Fibroblast of lung (primary cell): ENCODE measurements at regions not wholly inside any gene's neighbourhood (a gene's known extent, or its start where the extent isn't known, plus 50 kb on each side); places are given as distances from the start of the nearest gene placed in this dataset.

Source experiments
- EZH2 ChIP-seq: IDR thresholded peaks from 2 replicates; pipeline ENCODE4 v1.5.1; 2012; ENCODE audit warnings: low read length, control low read depth, mild to moderate bottlenecking; ENCODE audit errors: missing control alignments
- TF ChIP-seq, protein P1 (sequence below), 2 donors: IDR thresholded peaks in 1 of 2; conservative IDR thresholded peaks in 1 of 2; 1 replicate in 1 of 2; 2 replicates in 1 of 2; pipeline ENCODE4 v1.5.1; 2011 to 2012; ENCODE audit warnings: low read length in 2 of 2, control low read depth in 1 of 2, inconsistent platforms in 1 of 2, low read depth in 1 of 2, mild to moderate bottlenecking in 1 of 2

GRCh38 chr2:19656011-19656410, 245.8 kb downstream of the TTC32 start:
- TF ChIP-seq, protein P1, sequence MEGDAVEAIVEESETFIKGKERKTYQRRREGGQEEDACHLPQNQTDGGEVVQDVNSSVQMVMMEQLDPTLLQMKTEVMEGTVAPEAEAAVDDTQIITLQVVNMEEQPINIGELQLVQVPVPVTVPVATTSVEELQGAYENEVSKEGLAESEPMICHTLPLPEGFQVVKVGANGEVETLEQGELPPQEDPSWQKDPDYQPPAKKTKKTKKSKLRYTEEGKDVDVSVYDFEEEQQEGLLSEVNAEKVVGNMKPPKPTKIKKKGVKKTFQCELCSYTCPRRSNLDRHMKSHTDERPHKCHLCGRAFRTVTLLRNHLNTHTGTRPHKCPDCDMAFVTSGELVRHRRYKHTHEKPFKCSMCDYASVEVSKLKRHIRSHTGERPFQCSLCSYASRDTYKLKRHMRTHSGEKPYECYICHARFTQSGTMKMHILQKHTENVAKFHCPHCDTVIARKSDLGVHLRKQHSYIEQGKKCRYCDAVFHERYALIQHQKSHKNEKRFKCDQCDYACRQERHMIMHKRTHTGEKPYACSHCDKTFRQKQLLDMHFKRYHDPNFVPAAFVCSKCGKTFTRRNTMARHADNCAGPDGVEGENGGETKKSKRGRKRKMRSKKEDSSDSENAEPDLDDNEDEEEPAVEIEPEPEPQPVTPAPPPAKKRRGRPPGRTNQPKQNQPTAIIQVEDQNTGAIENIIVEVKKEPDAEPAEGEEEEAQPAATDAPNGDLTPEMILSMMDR (conservative IDR thresholded peaks at IDR 0.05 in 1 of 2, IDR thresholded peaks at IDR 0.05 in 1 of 2; ENCODE audit: low read depth in 1 of 2, low read length in 2 of 2): no peak
- TF ChIP-seq EZH2: no peak
